H9 (cell line): ENCODE measurements at regions not wholly inside any gene's neighbourhood (a gene's known extent, or its start where the extent isn't known, plus 50 kb on each side); places are given as distances from the start of the nearest gene placed in this dataset.

Source experiments
- DNase-seq: peaks from one replicate; pipeline ENCODE4 v3.0.0-alpha.2; 2017
- H2AFZ ChIP-seq: one replicate; pipeline ENCODE4 v1.6.1; 2013; ENCODE audit warnings: mild to moderate bottlenecking, low read length, control low read depth, moderate library complexity
- H2AK5ac ChIP-seq: 2 replicates; pipeline ENCODE4 v1.6.1; 2013; ENCODE audit warnings: low read length, control low read depth, mixed read lengths; ENCODE audit not compliant: insufficient read length
- H2BK120ac ChIP-seq: one replicate; pipeline ENCODE4 v1.6.1; 2013; ENCODE audit warnings: low read depth, mild to moderate bottlenecking, low read length, control low read depth, inconsistent platforms; ENCODE audit not compliant: poor library complexity, severe bottlenecking
- H2BK12ac ChIP-seq: 2 replicates; pipeline ENCODE4 v1.6.1; 2013; ENCODE audit warnings: low read length, control low read depth, mixed read lengths, low read depth; ENCODE audit not compliant: insufficient read length
- H2BK15ac ChIP-seq: 2 replicates; pipeline ENCODE4 v1.6.1; 2013; ENCODE audit warnings: low read depth, low read length, control low read depth
- H2BK20ac ChIP-seq: one replicate; pipeline ENCODE4 v1.6.1; 2013; ENCODE audit warnings: low read depth, mild to moderate bottlenecking, low read length, control low read depth, inconsistent platforms; ENCODE audit not compliant: poor library complexity, severe bottlenecking
- H2BK5ac ChIP-seq: 2 replicates; pipeline ENCODE4 v1.6.1; 2013; ENCODE audit warnings: low read length, control low read depth, mixed read lengths; ENCODE audit not compliant: insufficient read length
- H3K14ac ChIP-seq: 2 replicates; pipeline ENCODE4 v1.6.1; 2013; ENCODE audit warnings: low read length, control low read depth; ENCODE audit not compliant: insufficient read depth
- H3K18ac ChIP-seq: 2 replicates; pipeline ENCODE4 v1.6.1; 2013; ENCODE audit warnings: low read depth, mild to moderate bottlenecking, mixed read lengths, low read length, control low read depth; ENCODE audit not compliant: insufficient read length
- H3K23ac ChIP-seq: 2 replicates; pipeline ENCODE4 v1.6.1; 2013; ENCODE audit warnings: low read length, control low read depth, mixed read lengths, low read depth; ENCODE audit not compliant: insufficient read length
- H3K23me2 ChIP-seq: 2 replicates; pipeline ENCODE4 v1.6.1; 2013; ENCODE audit warnings: low read depth, mild to moderate bottlenecking, mixed read lengths, low read length, control low read depth; ENCODE audit not compliant: insufficient read length, poor library complexity, severe bottlenecking
- H3K27ac ChIP-seq: 2 replicates; pipeline ENCODE4 v1.5.1; 2013; ENCODE audit warnings: low read length, control low read depth, mixed read lengths, low read depth; ENCODE audit not compliant: insufficient read length
- H3K27me3 ChIP-seq: 2 replicates; pipeline ENCODE4 v1.6.1; 2013; ENCODE audit warnings: low read length, control low read depth, inconsistent platforms; ENCODE audit not compliant: insufficient read depth
- H3K4ac ChIP-seq: 2 replicates; pipeline ENCODE4 v1.6.1; 2013; ENCODE audit warnings: low read depth, mild to moderate bottlenecking, control low read depth, inconsistent platforms, low read length, moderate library complexity
- H3K4me1 ChIP-seq: 2 replicates; pipeline ENCODE4 v1.6.1; 2013; ENCODE audit warnings: low read length, control low read depth, inconsistent platforms; ENCODE audit not compliant: insufficient read depth
- H3K4me2 ChIP-seq: 2 replicates; pipeline ENCODE4 v1.6.1; 2013; ENCODE audit warnings: low read length, control low read depth, mixed read lengths; ENCODE audit not compliant: insufficient read length, insufficient read depth
- H3K56ac ChIP-seq: 2 replicates; pipeline ENCODE4 v1.6.1; 2013; ENCODE audit warnings: low read depth, mild to moderate bottlenecking, mixed read lengths, low read length, control low read depth; ENCODE audit not compliant: insufficient read length
- H3K79me1 ChIP-seq: 2 replicates; pipeline ENCODE4 v1.6.1; 2013; ENCODE audit warnings: low read depth, mild to moderate bottlenecking, moderate library complexity, low read length, control low read depth, inconsistent platforms; ENCODE audit not compliant: insufficient read depth, poor library complexity, severe bottlenecking
- H3K79me2 ChIP-seq: 2 replicates; pipeline ENCODE4 v1.6.1; 2013; ENCODE audit warnings: low read length, control low read depth, inconsistent platforms; ENCODE audit not compliant: insufficient read depth
- H3K9ac ChIP-seq: 2 replicates; pipeline ENCODE4 v1.6.1; 2013; ENCODE audit warnings: low read length, control low read depth, mixed read lengths; ENCODE audit not compliant: insufficient read length; ENCODE audit errors: extremely low read depth
- H3K9me3 ChIP-seq: one replicate; pipeline ENCODE4 v1.6.1; 2013; ENCODE audit warnings: low read depth, low read length, inconsistent platforms; ENCODE audit not compliant: control insufficient read depth
- H3T11ph ChIP-seq: one replicate; pipeline ENCODE4 v1.6.1; 2013; ENCODE audit warnings: mild to moderate bottlenecking, low read length, control low read depth, inconsistent platforms
- H4K20me1 ChIP-seq: one replicate; pipeline ENCODE4 v1.6.1; 2013; ENCODE audit not compliant: control insufficient read depth, insufficient read length, insufficient read depth
- H4K5ac ChIP-seq: 2 replicates; pipeline ENCODE4 v1.6.1; 2013; ENCODE audit warnings: low read depth, mild to moderate bottlenecking, mixed read lengths, low read length, control low read depth; ENCODE audit not compliant: insufficient read length
- H4K8ac ChIP-seq: replicated peaks from 2 replicates; pipeline ENCODE4 v1.6.1; 2013; ENCODE audit warnings: low read length, control low read depth, mixed read lengths, low read depth; ENCODE audit not compliant: insufficient read length
- H4K91ac ChIP-seq: 2 replicates; pipeline ENCODE4 v1.6.1; 2013; ENCODE audit warnings: low read depth, mild to moderate bottlenecking, moderate library complexity, mixed read lengths, low read length, control low read depth; ENCODE audit not compliant: insufficient read length
- H3K27ac Mint-ChIP-seq, 3 experiments: 2 replicates in 2 of 3; 3 replicates in 1 of 3; pipeline ENCODE4 v1.8.0; 2020 to 2021; ENCODE audit warnings: mixed read lengths in 3 of 3, mild to moderate bottlenecking in 1 of 3, moderate library complexity in 1 of 3
- H3K27me3 Mint-ChIP-seq: 2 replicates; pipeline ENCODE4 v1.8.0; 2021; ENCODE audit warnings: low read depth, mild to moderate bottlenecking, moderate library complexity, mixed read lengths
- H3K36me3 Mint-ChIP-seq, 3 experiments: 2 replicates in 2 of 3; 3 replicates in 1 of 3; pipeline ENCODE4 v1.8.0; 2020 to 2021; ENCODE audit warnings: low read depth in 3 of 3, mixed read lengths in 3 of 3; ENCODE audit not compliant: insufficient read depth in 1 of 3
- H3K4me1 Mint-ChIP-seq, 2 experiments: 2 replicates each; pipeline ENCODE4 v1.8.0; 2020; ENCODE audit warnings: mixed read lengths in 2 of 2
- H3K4me3 Mint-ChIP-seq, 2 experiments: 2 replicates in 1 of 2; 3 replicates in 1 of 2; pipeline ENCODE4 v1.8.0; 2020 to 2021; ENCODE audit warnings: mild to moderate bottlenecking in 2 of 2, mixed read lengths in 2 of 2, moderate library complexity in 1 of 2
- H3K9me3 Mint-ChIP-seq, 2 experiments: 2 replicates in 1 of 2; 3 replicates in 1 of 2; pipeline ENCODE4 v1.8.0; 2020; ENCODE audit warnings: mild to moderate bottlenecking in 2 of 2, mixed read lengths in 2 of 2, moderate library complexity in 1 of 2
- WGBS: extraction: QIAGEN DNeasy Blood & Tissue Kit; methylation state at CpG from one replicate; pipeline ENCODE4 v1.1.7; 2013; ENCODE audit warnings: missing lambda C conversion rate, low lambda C conversion rate, mixed read lengths; ENCODE audit not compliant: insufficient read length; ENCODE audit errors: extremely low coverage; 5-methylcytosine and 5-hydroxymethylcytosine counted together
- TF ChIP-seq, protein P1 (sequence below): fragments of 200-600 bp; sonication (generic); conservative IDR thresholded peaks from 3 replicates; pipeline ENCODE4 v1.8.0; 2021; ENCODE audit warnings: antibody characterized with exemption, mild to moderate bottlenecking

DNA sequence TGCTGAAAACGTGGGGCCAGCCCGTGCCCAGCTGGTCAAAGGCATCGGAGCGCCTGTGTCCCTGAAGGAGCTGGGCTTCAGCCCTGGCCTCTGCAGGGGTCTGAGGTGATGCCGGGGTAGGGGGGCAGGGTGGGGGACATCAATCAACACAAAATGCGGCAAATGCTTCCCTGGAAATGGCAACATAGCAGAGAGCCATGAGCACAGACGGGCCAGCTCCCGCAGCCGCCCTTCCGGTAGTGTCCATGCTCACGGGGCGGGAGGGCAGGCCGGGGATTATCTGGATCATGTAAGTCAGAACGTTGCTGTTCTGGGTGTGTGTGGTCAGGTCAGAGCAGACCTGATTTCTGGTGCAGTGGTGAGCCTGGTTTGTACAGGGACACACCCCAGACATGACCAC lies 56.5 kb upstream of the TWIST2 start:
- Histone ChIP-seq H2BK20ac (no peak overlapping the region), H2BK12ac (no peak overlapping the region), H4K8ac (no peak overlapping the region), H3K23ac (no peak overlapping the region), H3K56ac (no peak overlapping the region), H3K9ac (no peak overlapping the region), H4K5ac (no peak overlapping the region), H2BK120ac (no peak overlapping the region), H3T11ph (no peak overlapping the region), H3K4me1 (no peaks in the 10 kb centered on the region), H4K91ac (no peak overlapping the region), H4K20me1 (no peaks in the 10 kb centered on the region), H3K79me2 (no peaks in the 10 kb centered on the region), H2BK15ac (no peak overlapping the region), H3K9me3 (no peaks in the 10 kb centered on the region), H2AK5ac (no peak overlapping the region), H3K18ac (no peak overlapping the region), H3K4ac (no peak overlapping the region), H3K79me1 (no peaks in the 10 kb centered on the region), H3K27ac (no peak overlapping the region), H2AFZ (no peak overlapping the region), H3K27me3 (no peaks in the 10 kb centered on the region), H3K23me2 (no peaks in the 10 kb centered on the region), H3K14ac (no peak overlapping the region), H2BK5ac (no peak overlapping the region), H3K4me2 (no peak overlapping the region)
- Mint-ChIP-seq H3K27me3 (peaks cover 15% of the 10 kb centered on the region), H3K36me3 (no peaks in the 10 kb centered on the region; a peak in 1 of 7 replicates), H3K9me3 (peaks cover 1 to 4% of the 10 kb centered on the region in 2 experiments; a peak in 3 of 5 replicates), H3K4me3 (no peak overlapping the region), H3K4me1 (no peaks in the 10 kb centered on the region; a peak in 1 of 4 replicates), H3K27ac (no peak overlapping the region)
- WGBS, result no CpG with 5 or more reads among the region's 14 CpGs
- TF ChIP-seq, protein P1, sequence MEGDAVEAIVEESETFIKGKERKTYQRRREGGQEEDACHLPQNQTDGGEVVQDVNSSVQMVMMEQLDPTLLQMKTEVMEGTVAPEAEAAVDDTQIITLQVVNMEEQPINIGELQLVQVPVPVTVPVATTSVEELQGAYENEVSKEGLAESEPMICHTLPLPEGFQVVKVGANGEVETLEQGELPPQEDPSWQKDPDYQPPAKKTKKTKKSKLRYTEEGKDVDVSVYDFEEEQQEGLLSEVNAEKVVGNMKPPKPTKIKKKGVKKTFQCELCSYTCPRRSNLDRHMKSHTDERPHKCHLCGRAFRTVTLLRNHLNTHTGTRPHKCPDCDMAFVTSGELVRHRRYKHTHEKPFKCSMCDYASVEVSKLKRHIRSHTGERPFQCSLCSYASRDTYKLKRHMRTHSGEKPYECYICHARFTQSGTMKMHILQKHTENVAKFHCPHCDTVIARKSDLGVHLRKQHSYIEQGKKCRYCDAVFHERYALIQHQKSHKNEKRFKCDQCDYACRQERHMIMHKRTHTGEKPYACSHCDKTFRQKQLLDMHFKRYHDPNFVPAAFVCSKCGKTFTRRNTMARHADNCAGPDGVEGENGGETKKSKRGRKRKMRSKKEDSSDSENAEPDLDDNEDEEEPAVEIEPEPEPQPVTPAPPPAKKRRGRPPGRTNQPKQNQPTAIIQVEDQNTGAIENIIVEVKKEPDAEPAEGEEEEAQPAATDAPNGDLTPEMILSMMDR, result no peak
- no peak for DNase-seq
